ENCODE measurements at regions not wholly inside any gene's neighbourhood (a gene's known extent, or its start where the extent isn't known, plus 50 kb on each side); places are given as distances from the start of the nearest gene placed in this dataset.

DNA sequence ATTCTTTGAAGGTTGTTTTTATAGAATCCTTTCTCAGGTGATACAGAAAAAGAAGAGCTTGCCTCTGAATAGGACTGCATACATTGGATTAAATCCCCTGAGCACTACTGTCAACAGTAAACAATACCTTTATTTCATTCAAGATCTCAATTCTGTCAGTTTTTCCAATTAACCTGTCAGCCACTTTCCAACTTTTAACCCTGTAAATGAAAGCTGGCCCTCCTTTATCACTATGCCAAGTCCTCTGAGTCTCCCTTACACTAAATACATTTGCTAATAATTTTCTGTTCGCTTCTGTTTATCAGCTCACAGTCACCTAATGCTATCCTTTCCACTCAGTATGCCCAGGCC is 213.7 kb upstream of the ARHGAP42 start:
- TF ChIP-seq, protein P1, sequence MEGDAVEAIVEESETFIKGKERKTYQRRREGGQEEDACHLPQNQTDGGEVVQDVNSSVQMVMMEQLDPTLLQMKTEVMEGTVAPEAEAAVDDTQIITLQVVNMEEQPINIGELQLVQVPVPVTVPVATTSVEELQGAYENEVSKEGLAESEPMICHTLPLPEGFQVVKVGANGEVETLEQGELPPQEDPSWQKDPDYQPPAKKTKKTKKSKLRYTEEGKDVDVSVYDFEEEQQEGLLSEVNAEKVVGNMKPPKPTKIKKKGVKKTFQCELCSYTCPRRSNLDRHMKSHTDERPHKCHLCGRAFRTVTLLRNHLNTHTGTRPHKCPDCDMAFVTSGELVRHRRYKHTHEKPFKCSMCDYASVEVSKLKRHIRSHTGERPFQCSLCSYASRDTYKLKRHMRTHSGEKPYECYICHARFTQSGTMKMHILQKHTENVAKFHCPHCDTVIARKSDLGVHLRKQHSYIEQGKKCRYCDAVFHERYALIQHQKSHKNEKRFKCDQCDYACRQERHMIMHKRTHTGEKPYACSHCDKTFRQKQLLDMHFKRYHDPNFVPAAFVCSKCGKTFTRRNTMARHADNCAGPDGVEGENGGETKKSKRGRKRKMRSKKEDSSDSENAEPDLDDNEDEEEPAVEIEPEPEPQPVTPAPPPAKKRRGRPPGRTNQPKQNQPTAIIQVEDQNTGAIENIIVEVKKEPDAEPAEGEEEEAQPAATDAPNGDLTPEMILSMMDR (IDR thresholded peaks at IDR 0.05): no peak
- TF ChIP-seq POLR2AphosphoS5 (IDR thresholded peaks at IDR 0.05; ENCODE audit: low read depth, low read length): no peak
- TF ChIP-seq, protein P2, sequence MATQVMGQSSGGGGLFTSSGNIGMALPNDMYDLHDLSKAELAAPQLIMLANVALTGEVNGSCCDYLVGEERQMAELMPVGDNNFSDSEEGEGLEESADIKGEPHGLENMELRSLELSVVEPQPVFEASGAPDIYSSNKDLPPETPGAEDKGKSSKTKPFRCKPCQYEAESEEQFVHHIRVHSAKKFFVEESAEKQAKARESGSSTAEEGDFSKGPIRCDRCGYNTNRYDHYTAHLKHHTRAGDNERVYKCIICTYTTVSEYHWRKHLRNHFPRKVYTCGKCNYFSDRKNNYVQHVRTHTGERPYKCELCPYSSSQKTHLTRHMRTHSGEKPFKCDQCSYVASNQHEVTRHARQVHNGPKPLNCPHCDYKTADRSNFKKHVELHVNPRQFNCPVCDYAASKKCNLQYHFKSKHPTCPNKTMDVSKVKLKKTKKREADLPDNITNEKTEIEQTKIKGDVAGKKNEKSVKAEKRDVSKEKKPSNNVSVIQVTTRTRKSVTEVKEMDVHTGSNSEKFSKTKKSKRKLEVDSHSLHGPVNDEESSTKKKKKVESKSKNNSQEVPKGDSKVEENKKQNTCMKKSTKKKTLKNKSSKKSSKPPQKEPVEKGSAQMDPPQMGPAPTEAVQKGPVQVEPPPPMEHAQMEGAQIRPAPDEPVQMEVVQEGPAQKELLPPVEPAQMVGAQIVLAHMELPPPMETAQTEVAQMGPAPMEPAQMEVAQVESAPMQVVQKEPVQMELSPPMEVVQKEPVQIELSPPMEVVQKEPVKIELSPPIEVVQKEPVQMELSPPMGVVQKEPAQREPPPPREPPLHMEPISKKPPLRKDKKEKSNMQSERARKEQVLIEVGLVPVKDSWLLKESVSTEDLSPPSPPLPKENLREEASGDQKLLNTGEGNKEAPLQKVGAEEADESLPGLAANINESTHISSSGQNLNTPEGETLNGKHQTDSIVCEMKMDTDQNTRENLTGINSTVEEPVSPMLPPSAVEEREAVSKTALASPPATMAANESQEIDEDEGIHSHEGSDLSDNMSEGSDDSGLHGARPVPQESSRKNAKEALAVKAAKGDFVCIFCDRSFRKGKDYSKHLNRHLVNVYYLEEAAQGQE (IDR thresholded peaks at IDR 0.05; ENCODE audit: insufficient read depth in 1 of 2, low read depth in 2 of 2, low read length in 1 of 2): no peak

All from Panc1 (cell line).